Fibroblast of skin of right quadriceps (primary cell): ENCODE measurements at regions not wholly inside any gene's neighbourhood (a gene's known extent, or its start where the extent isn't known, plus 50 kb on each side); places are given as distances from the start of the nearest gene placed in this dataset.
A peak's percentile ranks its signal among the peaks of the same experiment; 100 is the strongest.
"Not testable (repeated sequence)": the region's sequence is repeated elsewhere in the genome, so short reads cannot be mapped to it uniquely, and the experiment has no call there.

ENCODE experiments used
- DNase-seq: peaks from one replicate; pipeline ENCODE4 v3.0.0-alpha.2; 2013

GRCh38 chr17:70327279-70327678, 157.9 kb downstream of the KCNJ2 start:
- DNase-seq = no peak

GRCh38 chr17:70327723-70328122, 158.4 kb downstream of the KCNJ2 start:
- no peak for DNase-seq

- DNase-seq = no peak
Observed at GRCh38 chr17:70329721-70330120, 160.4 kb downstream of the KCNJ2 start.

- not testable (repeated sequence) for DNase-seq
Observed at GRCh38 chr17:70331066-70331465, 161.7 kb downstream of the KCNJ2 start.

- DNase-seq = no peak
Observed at GRCh38 chr17:70332356-70333210, 163.3 kb downstream of the KCNJ2 start.

GRCh38 chr17:70336411-70336810, 167.1 kb downstream of the KCNJ2 start:
- DNase-seq = no peak

- DNase-seq = no peak
Observed at GRCh38 chr17:70338946-70339354, 169.6 kb downstream of the KCNJ2 start.

GRCh38 chr17:70343114-70343513, 173.8 kb downstream of the KCNJ2 start:
- DNase-seq = no peak

GRCh38 chr17:70344386-70345060, 175.2 kb downstream of the KCNJ2 start:
- no peak for DNase-seq

GRCh38 chr17:70345061-70345460, 175.7 kb downstream of the KCNJ2 start:
- no peak for DNase-seq

- DNase-seq = no peak
Observed at GRCh38 chr17:70352834-70353233, 183.5 kb downstream of the KCNJ2 start.

GRCh38 chr17:70353408-70354092, 184.2 kb downstream of the KCNJ2 start:
- no peak for DNase-seq

GRCh38 chr17:70355185-70355584, 185.9 kb downstream of the KCNJ2 start:
- no peak for DNase-seq

GRCh38 chr17:70357190-70357589, 187.9 kb downstream of the KCNJ2 start:
- no peak for DNase-seq

- peak; percentile 69 for DNase-seq
Observed at GRCh38 chr17:70365091-70365583, 195.8 kb downstream of the KCNJ2 start.

- DNase-seq = no peak
Observed at GRCh38 chr17:70366386-70366785, 197.1 kb downstream of the KCNJ2 start.

- no peak for DNase-seq
Observed at GRCh38 chr17:70368011-70368410, 198.7 kb downstream of the KCNJ2 start.

- no peak for DNase-seq
Observed at GRCh38 chr17:70369391-70369790, 200.1 kb downstream of the KCNJ2 start.

GRCh38 chr17:70370816-70371215, 201.5 kb downstream of the KCNJ2 start:
- no peak for DNase-seq

- DNase-seq = no peak
Observed at GRCh38 chr17:70373369-70373768, 204.0 kb downstream of the KCNJ2 start.

GRCh38 chr17:70374496-70374895, 205.2 kb downstream of the KCNJ2 start:
- DNase-seq = no peak

GRCh38 chr17:70375406-70375805, 206.1 kb downstream of the KCNJ2 start:
- no peak for DNase-seq
